ENCODE measurements at regions not wholly inside any gene's neighbourhood (a gene's known extent, or its start where the extent isn't known, plus 50 kb on each side); places are given as distances from the start of the nearest gene placed in this dataset.

GRCh38 chr2:220664272-220665107 is 907.6 kb downstream of the EPHA4 start:
- Histone ChIP-seq H3K36me3 (no peaks in the 10 kb centered on the region), H3K4me3 (no peak overlapping the region), H3K27me3 (replicated peaks) (no peaks in the 10 kb centered on the region), H3K4me1 (replicated peaks) (no peaks in the 10 kb centered on the region), H3K27ac (no peak overlapping the region), H3K9me3 (replicated peaks) (no peaks in the 10 kb centered on the region; the same call in 1 of the 2 replicates)
- DNase-seq (ENCODE audit: low read depth in 1 of 2, low spot score in 2 of 2), result no peak

- H3K9me3 ChIP-seq (replicated peaks), result no peaks in the 10 kb centered on the region; the same call in 1 of the 2 replicates
- H3K36me3 ChIP-seq, result no peaks in the 10 kb centered on the region
- no peaks in the 10 kb centered on the region for H3K27me3 ChIP-seq (replicated peaks)
- H3K4me3 ChIP-seq, result no peak overlapping the region
- DNase-seq (ENCODE audit: low read depth in 1 of 2, low spot score in 2 of 2), result no peak
- H3K4me1 ChIP-seq (replicated peaks), result no peaks in the 10 kb centered on the region
- no peak overlapping the region for H3K27ac ChIP-seq
These were observed 907.0 kb downstream of the EPHA4 start for GRCh38 chr2:220665108-220665471.

GRCh38 chr2:220669324-220669723 is 902.8 kb downstream of the EPHA4 start:
- no peak for DNase-seq (ENCODE audit: low read depth in 1 of 2, low spot score in 2 of 2)
- H3K4me3 ChIP-seq, result no peak overlapping the region
- H3K27ac ChIP-seq, result no peak overlapping the region
- H3K9me3 ChIP-seq (replicated peaks), result no peaks in the 10 kb centered on the region; the same call in 1 of the 2 replicates
- H3K36me3 ChIP-seq, result no peaks in the 10 kb centered on the region
- H3K27me3 ChIP-seq (replicated peaks), result no peaks in the 10 kb centered on the region; the same call in 1 of the 2 replicates
- no peaks in the 10 kb centered on the region for H3K4me1 ChIP-seq (replicated peaks)

- H3K4me3 ChIP-seq, result no peak overlapping the region
- no peaks in the 10 kb centered on the region for H3K4me1 ChIP-seq (replicated peaks)
- H3K9me3 ChIP-seq (replicated peaks), result no peaks in the 10 kb centered on the region; the same call in 1 of the 2 replicates
- no peaks in the 10 kb centered on the region for H3K36me3 ChIP-seq
- H3K27ac ChIP-seq, result no peak overlapping the region
- DNase-seq (ENCODE audit: low read depth in 1 of 2, low spot score in 2 of 2), result no peak
- H3K27me3 ChIP-seq (replicated peaks), result no peaks in the 10 kb centered on the region; the same call in 1 of the 2 replicates
These were observed 901.6 kb downstream of the EPHA4 start for GRCh38 chr2:220670511-220670910.

- no peak overlapping the region for H3K27ac ChIP-seq
- no peak for DNase-seq (ENCODE audit: low read depth in 1 of 2, low spot score in 2 of 2)
- no peaks in the 10 kb centered on the region for H3K36me3 ChIP-seq
- H3K9me3 ChIP-seq (replicated peaks), result no peaks in the 10 kb centered on the region; the same call in 1 of the 2 replicates
- H3K4me3 ChIP-seq, result no peak overlapping the region
- no peaks in the 10 kb centered on the region for H3K4me1 ChIP-seq (replicated peaks)
- H3K27me3 ChIP-seq (replicated peaks), result no peaks in the 10 kb centered on the region; the same call in 1 of the 2 replicates
These were observed 898.8 kb downstream of the EPHA4 start for GRCh38 chr2:220673151-220673874.

- H3K36me3 ChIP-seq, result no peaks in the 10 kb centered on the region
- H3K4me1 ChIP-seq (replicated peaks), result no peaks in the 10 kb centered on the region
- H3K27me3 ChIP-seq (replicated peaks), result no peaks in the 10 kb centered on the region; the same call in 1 of the 2 replicates
- H3K4me3 ChIP-seq, result no peak overlapping the region
- no peak overlapping the region for H3K27ac ChIP-seq
- no peak for DNase-seq (ENCODE audit: low read depth in 1 of 2, low spot score in 2 of 2)
- no peaks in the 10 kb centered on the region; the same call in 1 of the 2 replicates for H3K9me3 ChIP-seq (replicated peaks)
These were observed 898.1 kb downstream of the EPHA4 start for GRCh38 chr2:220674033-220674432.

- Histone ChIP-seq H3K4me1 (replicated peaks) (no peaks in the 10 kb centered on the region), H3K36me3 (no peaks in the 10 kb centered on the region), H3K27me3 (replicated peaks) (no peaks in the 10 kb centered on the region; the same call in 1 of the 2 replicates), H3K4me3 (no peak overlapping the region), H3K9me3 (replicated peaks) (no peaks in the 10 kb centered on the region), H3K27ac (no peak overlapping the region)
- no peak for DNase-seq (ENCODE audit: low read depth in 1 of 2, low spot score in 2 of 2)
These were observed 895.4 kb downstream of the EPHA4 start for GRCh38 chr2:220676695-220677094.

GRCh38 chr2:220678943-220679342 is 893.2 kb downstream of the EPHA4 start:
- no peak overlapping the region for H3K27ac ChIP-seq
- H3K36me3 ChIP-seq, result no peaks in the 10 kb centered on the region
- no peaks in the 10 kb centered on the region for H3K4me1 ChIP-seq (replicated peaks)
- DNase-seq (ENCODE audit: low read depth in 1 of 2, low spot score in 2 of 2), result no peak
- no peaks in the 10 kb centered on the region for H3K9me3 ChIP-seq (replicated peaks)
- no peak overlapping the region for H3K4me3 ChIP-seq
- no peaks in the 10 kb centered on the region for H3K27me3 ChIP-seq (replicated peaks)

GRCh38 chr2:220682616-220683015 is 889.5 kb downstream of the EPHA4 start:
- no peaks in the 10 kb centered on the region for H3K9me3 ChIP-seq (replicated peaks)
- H3K27me3 ChIP-seq (replicated peaks), result no peaks in the 10 kb centered on the region
- H3K4me3 ChIP-seq, result no peak overlapping the region
- no peak for DNase-seq (ENCODE audit: low read depth in 1 of 2, low spot score in 2 of 2)
- no peaks in the 10 kb centered on the region for H3K36me3 ChIP-seq
- no peak overlapping the region for H3K27ac ChIP-seq
- H3K4me1 ChIP-seq (replicated peaks), result no peaks in the 10 kb centered on the region

- no peaks in the 10 kb centered on the region for H3K9me3 ChIP-seq (replicated peaks)
- no peak overlapping the region for H3K4me3 ChIP-seq
- no peak for DNase-seq (ENCODE audit: low read depth in 1 of 2, low spot score in 2 of 2)
- H3K36me3 ChIP-seq, result no peaks in the 10 kb centered on the region
- H3K27ac ChIP-seq, result no peak overlapping the region
- H3K27me3 ChIP-seq (replicated peaks), result no peaks in the 10 kb centered on the region
- H3K4me1 ChIP-seq (replicated peaks), result no peaks in the 10 kb centered on the region
These were observed 888.0 kb downstream of the EPHA4 start for GRCh38 chr2:220684099-220684498.

- Histone ChIP-seq H3K27me3 (replicated peaks) (no peaks in the 10 kb centered on the region), H3K9me3 (replicated peaks) (no peaks in the 10 kb centered on the region), H3K36me3 (no peaks in the 10 kb centered on the region), H3K27ac (no peak overlapping the region), H3K4me3 (no peak overlapping the region), H3K4me1 (replicated peaks) (no peaks in the 10 kb centered on the region)
- DNase-seq (ENCODE audit: low read depth in 1 of 2, low spot score in 2 of 2), result peak; percentile 38 to 55
These were observed 884.8 kb downstream of the EPHA4 start for GRCh38 chr2:220687231-220687843.

GRCh38 chr2:220695397-220696279 is 876.5 kb downstream of the EPHA4 start:
- H3K4me1 ChIP-seq (replicated peaks), result no peaks in the 10 kb centered on the region
- no peaks in the 10 kb centered on the region for H3K36me3 ChIP-seq
- no peak overlapping the region for H3K27ac ChIP-seq

GRCh38 chr2:220696280-220696669 is 875.8 kb downstream of the EPHA4 start:
- no peaks in the 10 kb centered on the region for H3K36me3 ChIP-seq
- H3K27ac ChIP-seq, result no peak overlapping the region
- no peak for DNase-seq (ENCODE audit: low read depth in 1 of 2, low spot score in 2 of 2)
- H3K4me1 ChIP-seq (replicated peaks), result no peaks in the 10 kb centered on the region
- no peak overlapping the region for H3K4me3 ChIP-seq
- 0 out of 2 replicates have a peak, but pooled peaks cover 6% of the 10 kb centered on the region for H3K9me3 ChIP-seq (replicated peaks)
- H3K27me3 ChIP-seq (replicated peaks), result no peaks in the 10 kb centered on the region

More at GRCh38 chr2:220695397-220696279, 876.5 kb downstream of the EPHA4 start:
- 0 out of 2 replicates have a peak, but pooled peaks cover 2% of the 10 kb centered on the region for H3K9me3 ChIP-seq (replicated peaks)
- no peaks in the 10 kb centered on the region for H3K27me3 ChIP-seq (replicated peaks)
- no peak overlapping the region for H3K4me3 ChIP-seq
- no peak for DNase-seq (ENCODE audit: low read depth in 1 of 2, low spot score in 2 of 2)
